Activated B cell treated with CpG ODN at 0.5 μM for 24 hours (primary cell): ENCODE measurements at regions not wholly inside any gene's neighbourhood (a gene's known extent, or its start where the extent isn't known, plus 50 kb on each side); places are given as distances from the start of the nearest gene placed in this dataset.

Experiments
- ATAC-seq: fragments of 200-7000 bp; cut with Tn5 transposase; one replicate; pipeline ENCODE4 v1.10.0; 2021; ENCODE audit warnings: low read depth, mild to moderate bottlenecking, moderate library complexity
- CTCF ChIA-PET: fragments of 350-600 bp; sonication (Branson Sonifier 250); formaldehyde crosslinking; loops from one replicate; lab custom pipeline; 2021; ENCODE audit warnings: antibody characterized with exemption; lab: Charles Lee
- POLR2A ChIA-PET: fragments of 350-600 bp; sonication (Branson Sonifier 250); formaldehyde crosslinking; loops from one replicate; lab custom pipeline; 2021; ENCODE audit warnings: antibody characterized with exemption; lab: Charles Lee
- DNase-seq: peaks from one replicate; pipeline ENCODE4 v3.0.0; 2022
- H3K27ac Mint-ChIP-seq: one replicate; pipeline ENCODE4 v1.8.0; 2020; ENCODE audit warnings: mixed read lengths
- H3K27me3 Mint-ChIP-seq: one replicate; pipeline ENCODE4 v1.8.0; 2021; ENCODE audit warnings: mixed read lengths
- H3K36me3 Mint-ChIP-seq: one replicate; pipeline ENCODE4 v1.8.0; 2021; ENCODE audit warnings: low read depth, mixed read lengths
- H3K4me1 Mint-ChIP-seq: one replicate; pipeline ENCODE4 v1.8.0; 2021; ENCODE audit warnings: mixed read lengths
- H3K4me3 Mint-ChIP-seq: one replicate; pipeline ENCODE4 v1.8.0; 2020; ENCODE audit warnings: mild to moderate bottlenecking, mixed read lengths
- H3K9me3 Mint-ChIP-seq: one replicate; pipeline ENCODE4 v1.8.0; 2020; ENCODE audit warnings: mixed read lengths
- intact Hi-C: fragments of 100-400 bp; cut with micrococcal nuclease; formaldehyde crosslinking; loops from one replicate; pipeline ENCODE4 v1.15.1; 2024
- TF ChIP-seq, protein P1 (sequence below): fragments of 200-600 bp; IDR thresholded peaks from one replicate; pipeline ENCODE4 v1.8.0; 2022; ENCODE audit warnings: antibody characterized with exemption, mild to moderate bottlenecking

DNA sequence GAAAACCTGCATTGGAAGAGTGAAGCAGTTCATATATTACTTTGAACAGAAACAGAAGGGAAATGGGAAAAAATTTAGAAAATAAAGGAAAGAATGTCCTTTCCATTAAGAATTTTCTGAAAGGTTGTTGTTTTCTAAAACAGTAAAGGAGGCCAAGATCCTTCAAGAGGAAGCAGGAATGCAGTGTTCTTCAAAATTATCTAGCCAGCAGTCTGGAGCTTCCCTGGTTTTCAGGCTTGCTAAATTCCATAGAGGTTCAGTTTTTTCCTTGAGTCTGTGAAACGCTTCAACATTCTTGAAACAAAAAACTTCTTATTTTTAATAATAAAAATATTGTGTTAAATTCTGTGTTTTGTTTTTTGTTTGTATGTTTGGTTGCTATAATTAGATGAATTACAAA is 189.0 kb upstream of the ANO3 start:
- TF ChIP-seq, protein P1, sequence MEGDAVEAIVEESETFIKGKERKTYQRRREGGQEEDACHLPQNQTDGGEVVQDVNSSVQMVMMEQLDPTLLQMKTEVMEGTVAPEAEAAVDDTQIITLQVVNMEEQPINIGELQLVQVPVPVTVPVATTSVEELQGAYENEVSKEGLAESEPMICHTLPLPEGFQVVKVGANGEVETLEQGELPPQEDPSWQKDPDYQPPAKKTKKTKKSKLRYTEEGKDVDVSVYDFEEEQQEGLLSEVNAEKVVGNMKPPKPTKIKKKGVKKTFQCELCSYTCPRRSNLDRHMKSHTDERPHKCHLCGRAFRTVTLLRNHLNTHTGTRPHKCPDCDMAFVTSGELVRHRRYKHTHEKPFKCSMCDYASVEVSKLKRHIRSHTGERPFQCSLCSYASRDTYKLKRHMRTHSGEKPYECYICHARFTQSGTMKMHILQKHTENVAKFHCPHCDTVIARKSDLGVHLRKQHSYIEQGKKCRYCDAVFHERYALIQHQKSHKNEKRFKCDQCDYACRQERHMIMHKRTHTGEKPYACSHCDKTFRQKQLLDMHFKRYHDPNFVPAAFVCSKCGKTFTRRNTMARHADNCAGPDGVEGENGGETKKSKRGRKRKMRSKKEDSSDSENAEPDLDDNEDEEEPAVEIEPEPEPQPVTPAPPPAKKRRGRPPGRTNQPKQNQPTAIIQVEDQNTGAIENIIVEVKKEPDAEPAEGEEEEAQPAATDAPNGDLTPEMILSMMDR = no peak
- peaks cover 2% of the 10 kb centered on the region for H3K4me1 Mint-ChIP-seq
- H3K27me3 Mint-ChIP-seq = no peaks in the 10 kb centered on the region
- no peak overlapping the region for H3K27ac Mint-ChIP-seq
- H3K36me3 Mint-ChIP-seq = no peaks in the 10 kb centered on the region
- H3K4me3 Mint-ChIP-seq = no peak overlapping the region
- intact Hi-C loops = no loop called here
- ATAC-seq (no peak), DNase-seq (no peak)
- ChIA-PET POLR2A (no interaction called here), CTCF (no interaction called here)
- no peaks in the 10 kb centered on the region for H3K9me3 Mint-ChIP-seq

DNA sequence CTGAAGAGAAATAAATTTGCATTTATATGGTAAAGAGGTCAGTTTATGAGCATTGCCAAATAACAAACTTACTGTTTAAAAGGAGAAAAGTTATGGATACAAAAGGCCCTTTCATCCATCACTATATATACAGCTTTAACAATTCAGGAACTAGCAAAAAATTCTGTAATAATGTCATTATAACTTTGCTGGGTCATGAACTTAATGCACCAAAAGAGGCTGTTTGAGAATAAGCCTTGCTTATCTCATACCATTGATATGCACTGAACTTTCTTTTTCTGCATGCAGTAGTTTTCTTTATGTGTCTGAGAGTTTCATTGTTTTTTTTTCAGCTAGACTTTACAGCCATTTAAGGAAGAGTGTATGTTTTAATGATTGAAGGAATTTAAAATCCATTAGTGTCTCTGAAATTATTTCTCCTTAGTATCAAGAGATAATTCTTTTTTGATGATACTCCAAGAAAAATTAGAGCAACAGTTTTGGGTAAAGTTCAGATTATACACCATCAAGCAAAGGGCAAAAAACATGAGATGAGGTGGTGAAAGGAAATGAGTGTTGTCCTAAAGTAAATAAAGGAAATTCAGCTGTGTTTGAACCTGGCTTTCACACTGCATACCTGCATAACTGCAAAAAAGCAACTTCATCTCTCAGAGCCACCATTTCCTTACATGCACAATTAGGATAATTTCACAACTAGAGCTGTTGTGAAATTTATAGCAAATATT is 188.2 kb upstream of the ANO3 start:
- Mint-ChIP-seq H3K36me3 (no peaks in the 10 kb centered on the region), H3K27me3 (no peaks in the 10 kb centered on the region), H3K4me3 (no peak overlapping the region), H3K9me3 (no peaks in the 10 kb centered on the region), H3K27ac (no peak overlapping the region), H3K4me1 (peaks cover 2% of the 10 kb centered on the region)
- intact Hi-C loops = no loop called here
- no peak for DNase-seq
- ChIA-PET POLR2A (no interaction called here), CTCF (no interaction called here)
- TF ChIP-seq, protein P1 = no peak
- no peak for ATAC-seq

DNA sequence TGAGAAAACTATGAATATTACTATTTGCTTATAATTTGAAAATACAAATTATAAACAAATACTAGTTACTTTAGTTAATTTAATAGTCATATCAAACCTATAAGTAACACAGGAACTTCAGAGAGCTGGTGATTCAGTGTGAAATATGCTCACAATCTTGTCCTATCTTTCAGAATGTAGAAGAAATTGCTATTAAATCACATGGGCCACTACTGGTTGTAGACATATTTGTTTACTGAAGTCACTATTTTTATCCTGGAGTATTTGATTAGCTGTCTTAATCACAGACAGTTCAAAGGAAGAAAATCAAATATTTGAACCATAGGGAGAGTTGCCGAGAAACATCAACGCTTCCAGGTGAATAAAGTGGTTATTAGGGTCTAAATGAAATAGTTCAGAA is 187.6 kb upstream of the ANO3 start:
- CTCF ChIA-PET = no interaction called here
- ATAC-seq (no peak), DNase-seq (no peak)
- Mint-ChIP-seq H3K9me3 (no peaks in the 10 kb centered on the region), H3K4me1 (peaks cover 2% of the 10 kb centered on the region), H3K27me3 (no peaks in the 10 kb centered on the region), H3K36me3 (no peaks in the 10 kb centered on the region), H3K4me3 (no peak overlapping the region), H3K27ac (no peak overlapping the region)
- TF ChIP-seq, protein P1 = no peak
- intact Hi-C loops = no loop called here
- POLR2A ChIA-PET = no interaction called here

DNA sequence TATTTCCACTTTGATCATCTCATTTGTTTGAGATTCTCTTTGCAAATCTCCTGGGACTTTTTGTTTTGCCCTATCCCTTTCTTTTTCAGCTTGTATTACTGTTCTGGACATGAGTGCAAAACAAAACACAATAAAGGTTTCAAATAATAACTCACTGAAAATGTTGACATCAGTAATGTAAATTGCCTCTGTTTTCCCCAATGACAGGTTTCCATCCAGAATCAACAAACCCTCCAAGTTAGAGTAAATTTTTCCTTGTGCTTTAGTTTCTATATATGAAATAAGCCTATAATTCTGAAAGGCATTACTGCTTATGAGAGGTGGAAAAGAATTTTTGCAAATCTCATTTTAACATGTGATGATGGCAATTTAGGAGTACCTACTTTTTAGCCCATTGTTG is 187.0 kb upstream of the ANO3 start:
- Mint-ChIP-seq H3K9me3 (no peaks in the 10 kb centered on the region), H3K4me3 (no peak overlapping the region), H3K27me3 (no peaks in the 10 kb centered on the region), H3K4me1 (peaks cover 2% of the 10 kb centered on the region), H3K36me3 (no peaks in the 10 kb centered on the region), H3K27ac (no peak overlapping the region)
- ATAC-seq (no peak), DNase-seq (no peak)
- ChIA-PET CTCF (no interaction called here), POLR2A (no interaction called here)
- intact Hi-C loops = no loop called here
- TF ChIP-seq, protein P1 = no peak

DNA sequence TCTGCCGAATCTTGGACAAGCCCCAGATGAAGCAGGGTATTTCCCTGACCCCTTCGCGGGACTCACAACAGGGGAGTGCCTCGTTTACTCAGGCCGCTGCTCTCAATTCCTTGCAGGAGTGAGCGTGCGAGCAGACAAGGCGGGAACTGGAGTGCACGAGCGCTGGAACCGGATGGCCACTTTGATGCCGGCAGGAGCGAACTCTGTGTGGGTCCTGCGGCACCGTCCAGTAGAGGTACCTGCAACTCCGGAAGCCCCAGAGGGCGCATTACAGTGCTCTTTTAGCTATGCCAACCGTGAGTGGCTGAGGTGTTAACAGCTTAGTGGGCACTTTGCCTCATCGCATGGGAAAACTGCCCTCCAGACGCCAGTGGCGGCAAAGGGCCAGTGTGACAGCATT is 182.3 kb upstream of the ANO3 start:
- POLR2A ChIA-PET = no interaction called here
- CTCF ChIA-PET = no interaction called here
- Mint-ChIP-seq H3K36me3 (no peaks in the 10 kb centered on the region), H3K27ac (no peak overlapping the region), H3K27me3 (no peaks in the 10 kb centered on the region), H3K4me3 (no peak overlapping the region), H3K9me3 (no peaks in the 10 kb centered on the region), H3K4me1 (peaks cover 2% of the 10 kb centered on the region)
- DNase-seq (no peak), ATAC-seq (no peak)
- TF ChIP-seq, protein P1 = no peak
- intact Hi-C loops = no loop called here
